OCI-LY7 (cell line): ENCODE measurements at regions not wholly inside any gene's neighbourhood (a gene's known extent, or its start where the extent isn't known, plus 50 kb on each side); places are given as distances from the start of the nearest gene placed in this dataset.

Source experiments
- BruUV-seq: library from RNA; stranded (reverse); fragments of 400-500 nt; replicated peaks from 2 replicates; lab custom pipeline; 2021; lab: Mats Ljungman, UMichigan
- CTCF ChIA-PET: fragments of 300-600 bp; sonication (Branson Sonifier 250); formaldehyde crosslinking; loops from one replicate; lab custom pipeline; 2022; ENCODE audit warnings: antibody characterized with exemption; ENCODE audit not compliant: unreplicated experiment; lab: Charles Lee
- POLR2A ChIA-PET: fragments of 300-600 bp; sonication (Branson Sonifier 250); formaldehyde crosslinking; loops from one replicate; lab custom pipeline; 2022; ENCODE audit warnings: antibody characterized with exemption; lab: Charles Lee
- DNase-seq: peaks from one replicate; pipeline ENCODE4 v3.0.0-alpha.2; 2015; ENCODE audit warnings: low spot score
- H2AFZ ChIP-seq: fragments of 200-600 bp; sonication (generic), shearing (Covaris generic); 2 replicates; pipeline ENCODE4 v1.6.1; 2014; ENCODE audit warnings: mild to moderate bottlenecking, antibody characterized with exemption, low read length, moderate library complexity
- H3K27ac ChIP-seq: fragments of 200-600 bp; sonication (generic); 2 replicates; pipeline ENCODE4 v1.5.1; 2014; ENCODE audit warnings: mixed run types, low read depth, mild to moderate bottlenecking, moderate library complexity, low read length, inconsistent platforms; ENCODE audit not compliant: poor library complexity, severe bottlenecking
- H3K36me3 ChIP-seq: fragments of 200-600 bp; sonication (generic); 2 replicates; pipeline ENCODE4 v1.6.1; 2014; ENCODE audit warnings: mild to moderate bottlenecking, antibody characterized with exemption, low read length, moderate library complexity, mixed read lengths; ENCODE audit not compliant: insufficient read depth
- H3K4me1 ChIP-seq: fragments of 200-600 bp; sonication (generic); 2 replicates; pipeline ENCODE4 v1.5.1; 2014; ENCODE audit warnings: mild to moderate bottlenecking, low read length; ENCODE audit not compliant: insufficient read depth, poor library complexity, severe bottlenecking
- H3K4me2 ChIP-seq: fragments of 200-600 bp; sonication (generic); 2 replicates; pipeline ENCODE4 v1.6.1; 2014; ENCODE audit warnings: mild to moderate bottlenecking, low read length
- H3K4me3 ChIP-seq: fragments of 200-600 bp; sonication (generic); 2 replicates; pipeline ENCODE4 v1.5.1; 2014; ENCODE audit warnings: mild to moderate bottlenecking, low read depth, low read length; ENCODE audit not compliant: poor library complexity, severe bottlenecking
- H3K79me2 ChIP-seq: fragments of 200-600 bp; sonication (generic); 2 replicates; pipeline ENCODE4 v1.6.1; 2016; ENCODE audit warnings: low read depth, mild to moderate bottlenecking, low read length, moderate library complexity, mixed read lengths; ENCODE audit not compliant: insufficient read depth
- H3K9me2 ChIP-seq: fragments of 200-600 bp; sonication (generic); 2 replicates; pipeline ENCODE4 v1.6.1; 2016; ENCODE audit warnings: mild to moderate bottlenecking, low read length, mixed read lengths; ENCODE audit not compliant: insufficient read depth
- H3K9me3 ChIP-seq: fragments of 200-600 bp; sonication (generic); 2 replicates; pipeline ENCODE4 v1.6.1; 2014; ENCODE audit warnings: mild to moderate bottlenecking, mixed run types, low read length, mixed read lengths
- H4K20me1 ChIP-seq: fragments of 200-600 bp; sonication (generic); 2 replicates; pipeline ENCODE4 v1.6.1; 2014; ENCODE audit warnings: mild to moderate bottlenecking, antibody characterized with exemption, low read length, moderate library complexity, mixed read lengths; ENCODE audit not compliant: insufficient read depth
- CTCF ChIP-seq: fragments of 200-600 bp; sonication (generic); conservative IDR thresholded peaks from 2 replicates; pipeline ENCODE4 v1.5.1; 2014; ENCODE audit warnings: mild to moderate bottlenecking, antibody characterized with exemption, low read length, moderate library complexity, mixed read lengths
- EZH2phosphoT487 ChIP-seq: fragments of 200-600 bp; sonication (generic); IDR thresholded peaks from 2 replicates; pipeline ENCODE4 v1.6.1; 2018; ENCODE audit warnings: low read depth, borderline replicate concordance, mild to moderate bottlenecking, mixed run types, antibody characterized with exemption, low read length, moderate library complexity, mixed read lengths
- intact Hi-C: fragments of 100-400 bp; cut with micrococcal nuclease; formaldehyde crosslinking; loops from one replicate; pipeline ENCODE4 v1.10.0; 2022; ENCODE audit not compliant: unreplicated experiment

GRCh38 chr4:116668190-116668589 lies 417.2 kb downstream of the TRAM1L1 start:
- BruUV-seq = no TSS peak
- no peak overlapping the region for H3K27ac ChIP-seq
- H3K79me2 ChIP-seq = no peaks in the 10 kb centered on the region
- no peak overlapping the region for H2AFZ ChIP-seq
- H3K36me3 ChIP-seq = no peaks in the 10 kb centered on the region
- no peak overlapping the region for H3K4me2 ChIP-seq
- no peaks in the 10 kb centered on the region for H3K9me2 ChIP-seq
- H4K20me1 ChIP-seq = no peaks in the 10 kb centered on the region
- ChIA-PET POLR2A (no interaction called here), CTCF (no interaction called here)
- no peak overlapping the region for H3K4me3 ChIP-seq
- peak; percentile 73 for TF ChIP-seq CTCF
- no peak for TF ChIP-seq EZH2phosphoT487
- no peaks in the 10 kb centered on the region for H3K4me1 ChIP-seq
- intact Hi-C loops = no loop called here
- no peaks in the 10 kb centered on the region for H3K9me3 ChIP-seq
- DNase-seq = peak; percentile 3

GRCh38 chr4:116665716-116666115 lies 419.7 kb downstream of the TRAM1L1 start:
- Histone ChIP-seq H3K9me2 (no peaks in the 10 kb centered on the region), H4K20me1 (no peaks in the 10 kb centered on the region), H3K9me3 (no peaks in the 10 kb centered on the region), H3K36me3 (no peaks in the 10 kb centered on the region), H3K79me2 (no peaks in the 10 kb centered on the region), H3K4me3 (no peak overlapping the region), H3K27ac (no peak overlapping the region), H3K4me2 (no peak overlapping the region), H2AFZ (no peak overlapping the region), H3K4me1 (no peaks in the 10 kb centered on the region)
- POLR2A ChIA-PET = no interaction called here
- intact Hi-C loops = no loop called here
- TF ChIP-seq EZH2phosphoT487 (no peak), CTCF (no peak)
- DNase-seq = no peak
- no TSS peak for BruUV-seq
- CTCF ChIA-PET = no interaction called here

- Histone ChIP-seq H4K20me1 (no peaks in the 10 kb centered on the region), H3K79me2 (no peaks in the 10 kb centered on the region), H3K9me3 (no peaks in the 10 kb centered on the region), H3K36me3 (no peaks in the 10 kb centered on the region), H3K4me3 (no peak overlapping the region), H3K9me2 (no peaks in the 10 kb centered on the region), H3K4me2 (no peak overlapping the region), H3K27ac (no peak overlapping the region), H3K4me1 (no peaks in the 10 kb centered on the region), H2AFZ (no peak overlapping the region)
- ChIA-PET POLR2A (interaction anchor here (0.7 to 1.0 kb wide), 8 partner anchors 8 to 697 kb away, joined by 3 to 7 read pairs (median 4); no protein-coding TSS in a partner anchor), CTCF (no interaction called here)
- no peak for DNase-seq
- BruUV-seq = no TSS peak
- TF ChIP-seq CTCF (no peak), EZH2phosphoT487 (no peak)
- intact Hi-C loops = no loop called here
These were observed 421.2 kb downstream of the TRAM1L1 start for GRCh38 chr4:116664198-116664597.
